ENCODE measurements at regions not wholly inside any gene's neighbourhood (a gene's known extent, or its start where the extent isn't known, plus 50 kb on each side); places are given as distances from the start of the nearest gene placed in this dataset.

DNA sequence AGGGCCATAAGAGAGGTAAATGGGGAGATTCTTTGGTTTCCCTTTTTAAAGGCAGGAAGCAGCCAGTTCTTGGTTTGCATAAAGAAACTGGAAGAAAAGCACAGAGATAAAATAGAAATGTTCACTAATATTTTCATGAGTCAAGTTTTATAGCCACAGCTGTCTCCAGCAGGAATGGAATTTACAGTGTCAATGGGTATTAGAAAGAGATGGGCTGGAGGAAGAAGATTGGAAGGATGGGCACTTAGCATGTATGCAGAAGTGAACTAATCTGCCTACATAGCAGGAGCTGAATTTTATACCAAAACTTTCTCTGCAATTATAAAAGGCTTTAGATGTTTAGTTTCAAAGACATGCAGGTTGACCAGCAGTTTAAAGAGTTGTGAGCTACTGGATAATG, 521.9 kb upstream of the GOLIM4 start:
- Histone ChIP-seq H3K4me2 (ENCODE audit: low read depth, low read length) (no peak overlapping the region), H4K20me1 (ENCODE audit: insufficient read depth, low read length) (no peaks in the 10 kb centered on the region), H3K9ac (ENCODE audit: insufficient read depth, low read depth, low read length) (no peak overlapping the region), H3K9me3 (ENCODE audit: low read length) (no peaks in the 10 kb centered on the region), H3K4me1 (ENCODE audit: insufficient read depth, low read length) (no peaks in the 10 kb centered on the region), H3K4me3 (replicated peaks in 1 of 3; ENCODE audit: insufficient read depth in 1 of 3, low read depth in 2 of 3, low read length in 3 of 3) (no peak overlapping the region), H3K27me3 (ENCODE audit: control insufficient read depth in 1 of 2, insufficient read depth in 2 of 2, low read length in 2 of 2) (no peaks in the 10 kb centered on the region), H3K79me2 (ENCODE audit: insufficient read depth, low read length) (no peaks in the 10 kb centered on the region), H2AFZ (ENCODE audit: low read length) (no peak overlapping the region), H3K27ac (ENCODE audit: extremely low read length, insufficient read depth, low read length) (no peak overlapping the region), H3K36me3 (replicated peaks in 1 of 2; ENCODE audit: control insufficient read depth in 1 of 2, insufficient read depth in 2 of 2, low read length in 2 of 2) (no peaks in the 10 kb centered on the region)
- intact Hi-C loops (cut with micrococcal nuclease; ENCODE audit: unreplicated experiment) (no loop called here), in situ Hi-C loops (cut with HindIII; ENCODE audit: extremely low pct_ligation_motif_present, low pct_unique_long_range_greater_than_20kb) (loop anchor here (5.0 to 10.0 kb wide), 2 partner anchors 105 to 403 kb away; no protein-coding TSS in a partner anchor)
- no peak for ATAC-seq
- DNase-seq (ENCODE audit: low spot score), result no peak
- FAIRE-seq, result no peak
- ChIA-PET CTCF (ENCODE audit: low intra/inter-chr PET ratio, low total read pairs) (no interaction called here), POLR2A (no interaction called here)
- BruUV-seq (replicated peaks), result no TSS peak
- TF ChIP-seq, protein P1, sequence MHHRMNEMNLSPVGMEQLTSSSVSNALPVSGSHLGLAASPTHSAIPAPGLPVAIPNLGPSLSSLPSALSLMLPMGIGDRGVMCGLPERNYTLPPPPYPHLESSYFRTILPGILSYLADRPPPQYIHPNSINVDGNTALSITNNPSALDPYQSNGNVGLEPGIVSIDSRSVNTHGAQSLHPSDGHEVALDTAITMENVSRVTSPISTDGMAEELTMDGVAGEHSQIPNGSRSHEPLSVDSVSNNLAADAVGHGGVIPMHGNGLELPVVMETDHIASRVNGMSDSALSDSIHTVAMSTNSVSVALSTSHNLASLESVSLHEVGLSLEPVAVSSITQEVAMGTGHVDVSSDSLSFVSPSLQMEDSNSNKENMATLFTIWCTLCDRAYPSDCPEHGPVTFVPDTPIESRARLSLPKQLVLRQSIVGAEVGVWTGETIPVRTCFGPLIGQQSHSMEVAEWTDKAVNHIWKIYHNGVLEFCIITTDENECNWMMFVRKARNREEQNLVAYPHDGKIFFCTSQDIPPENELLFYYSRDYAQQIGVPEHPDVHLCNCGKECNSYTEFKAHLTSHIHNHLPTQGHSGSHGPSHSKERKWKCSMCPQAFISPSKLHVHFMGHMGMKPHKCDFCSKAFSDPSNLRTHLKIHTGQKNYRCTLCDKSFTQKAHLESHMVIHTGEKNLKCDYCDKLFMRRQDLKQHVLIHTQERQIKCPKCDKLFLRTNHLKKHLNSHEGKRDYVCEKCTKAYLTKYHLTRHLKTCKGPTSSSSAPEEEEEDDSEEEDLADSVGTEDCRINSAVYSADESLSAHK (CRISPR knock-in tag; IDR thresholded peaks at IDR 0.05; ENCODE audit: borderline replicate concordance), result no peak
- TF ChIP-seq, protein P2, sequence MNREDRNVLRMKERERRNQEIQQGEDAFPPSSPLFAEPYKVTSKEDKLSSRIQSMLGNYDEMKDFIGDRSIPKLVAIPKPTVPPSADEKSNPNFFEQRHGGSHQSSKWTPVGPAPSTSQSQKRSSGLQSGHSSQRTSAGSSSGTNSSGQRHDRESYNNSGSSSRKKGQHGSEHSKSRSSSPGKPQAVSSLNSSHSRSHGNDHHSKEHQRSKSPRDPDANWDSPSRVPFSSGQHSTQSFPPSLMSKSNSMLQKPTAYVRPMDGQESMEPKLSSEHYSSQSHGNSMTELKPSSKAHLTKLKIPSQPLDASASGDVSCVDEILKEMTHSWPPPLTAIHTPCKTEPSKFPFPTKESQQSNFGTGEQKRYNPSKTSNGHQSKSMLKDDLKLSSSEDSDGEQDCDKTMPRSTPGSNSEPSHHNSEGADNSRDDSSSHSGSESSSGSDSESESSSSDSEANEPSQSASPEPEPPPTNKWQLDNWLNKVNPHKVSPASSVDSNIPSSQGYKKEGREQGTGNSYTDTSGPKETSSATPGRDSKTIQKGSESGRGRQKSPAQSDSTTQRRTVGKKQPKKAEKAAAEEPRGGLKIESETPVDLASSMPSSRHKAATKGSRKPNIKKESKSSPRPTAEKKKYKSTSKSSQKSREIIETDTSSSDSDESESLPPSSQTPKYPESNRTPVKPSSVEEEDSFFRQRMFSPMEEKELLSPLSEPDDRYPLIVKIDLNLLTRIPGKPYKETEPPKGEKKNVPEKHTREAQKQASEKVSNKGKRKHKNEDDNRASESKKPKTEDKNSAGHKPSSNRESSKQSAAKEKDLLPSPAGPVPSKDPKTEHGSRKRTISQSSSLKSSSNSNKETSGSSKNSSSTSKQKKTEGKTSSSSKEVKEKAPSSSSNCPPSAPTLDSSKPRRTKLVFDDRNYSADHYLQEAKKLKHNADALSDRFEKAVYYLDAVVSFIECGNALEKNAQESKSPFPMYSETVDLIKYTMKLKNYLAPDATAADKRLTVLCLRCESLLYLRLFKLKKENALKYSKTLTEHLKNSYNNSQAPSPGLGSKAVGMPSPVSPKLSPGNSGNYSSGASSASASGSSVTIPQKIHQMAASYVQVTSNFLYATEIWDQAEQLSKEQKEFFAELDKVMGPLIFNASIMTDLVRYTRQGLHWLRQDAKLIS (CRISPR knock-in tag; IDR thresholded peaks at IDR 0.05), result no peak
- TF ChIP-seq ASH2L (IDR thresholded peaks at IDR 0.05; ENCODE audit: insufficient read length, low read depth, low read length), result no peak
- no peak for TF ChIP-seq GATAD2A (CRISPR knock-in tag; IDR thresholded peaks at IDR 0.05)
- no peak for TF ChIP-seq SETDB1 (CRISPR knock-in tag; IDR thresholded peaks at IDR 0.05; ENCODE audit: borderline replicate concordance)
- TF ChIP-seq ZSCAN25 (CRISPR knock-in tag; IDR thresholded peaks at IDR 0.05), result no peak
- TF ChIP-seq MBNL3 (CRISPR knock-in tag; conservative IDR thresholded peaks at IDR 0.05), result no peak
- no peak for TF ChIP-seq ZNF234 (CRISPR knock-in tag; conservative IDR thresholded peaks at IDR 0.05)
- no peak for TF ChIP-seq PHF5A (CRISPR knock-in tag; IDR thresholded peaks at IDR 0.05; ENCODE audit: low read depth, unreplicated experiment)
- TF ChIP-seq, protein P3, sequence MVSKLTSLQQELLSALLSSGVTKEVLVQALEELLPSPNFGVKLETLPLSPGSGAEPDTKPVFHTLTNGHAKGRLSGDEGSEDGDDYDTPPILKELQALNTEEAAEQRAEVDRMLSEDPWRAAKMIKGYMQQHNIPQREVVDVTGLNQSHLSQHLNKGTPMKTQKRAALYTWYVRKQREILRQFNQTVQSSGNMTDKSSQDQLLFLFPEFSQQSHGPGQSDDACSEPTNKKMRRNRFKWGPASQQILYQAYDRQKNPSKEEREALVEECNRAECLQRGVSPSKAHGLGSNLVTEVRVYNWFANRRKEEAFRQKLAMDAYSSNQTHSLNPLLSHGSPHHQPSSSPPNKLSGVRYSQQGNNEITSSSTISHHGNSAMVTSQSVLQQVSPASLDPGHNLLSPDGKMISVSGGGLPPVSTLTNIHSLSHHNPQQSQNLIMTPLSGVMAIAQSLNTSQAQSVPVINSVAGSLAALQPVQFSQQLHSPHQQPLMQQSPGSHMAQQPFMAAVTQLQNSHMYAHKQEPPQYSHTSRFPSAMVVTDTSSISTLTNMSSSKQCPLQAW (CRISPR knock-in tag; IDR thresholded peaks at IDR 0.05), result no peak
- no peak for TF ChIP-seq ZNF549 (CRISPR knock-in tag; IDR thresholded peaks at IDR 0.05)
- no peak for TF ChIP-seq CHD2 (IDR thresholded peaks at IDR 0.05; ENCODE audit: low read depth, low read length)
- TF ChIP-seq PBX2 (CRISPR knock-in tag; IDR thresholded peaks at IDR 0.05), result no peak
- no peak for TF ChIP-seq SCMH1 (CRISPR knock-in tag; IDR thresholded peaks at IDR 0.05; ENCODE audit: borderline replicate concordance)
- TF ChIP-seq POLR2AphosphoS2 (IDR thresholded peaks at IDR 0.05; ENCODE audit: low read depth, low read length), result no peak
